Uterus (tissue), 2 donors: ENCODE measurements at regions not wholly inside any gene's neighbourhood (a gene's known extent, or its start where the extent isn't known, plus 50 kb on each side); places are given as distances from the start of the nearest gene placed in this dataset.

Experiments used
- CTCF ChIP-seq, 4 experiments: fragments of 200-600 bp in 2 of 4; fragments of 450-650 bp in 2 of 4; sonication (generic) in 2 of 4; IDR thresholded peaks; one replicate each; pipeline ENCODE4 v1.5.1; 2016 to 2019; ENCODE audit warnings: antibody characterized with exemption in 4 of 4, mild to moderate bottlenecking in 2 of 4, moderate library complexity in 1 of 4
- POLR2A ChIP-seq, 2 donors: fragments of 450-650 bp; IDR thresholded peaks; one replicate each; pipeline ENCODE4 v1.6.1; 2016; ENCODE audit warnings: antibody characterized with exemption in 2 of 2, mild to moderate bottlenecking in 1 of 2, moderate library complexity in 1 of 2

- TF ChIP-seq CTCF (IDR thresholded peaks at IDR 0.05) (no peak), POLR2A (IDR thresholded peaks at IDR 0.05) (no peak)
Measured at GRCh38 chr15:25965326-25965725, 102.2 kb upstream of the ATP10A start.
